K562 (cell line): ENCODE measurements at regions not wholly inside any gene's neighbourhood (a gene's known extent, or its start where the extent isn't known, plus 50 kb on each side); places are given as distances from the start of the nearest gene placed in this dataset.

ENCODE experiments used
- ATAC-seq: fragments of 200-7000 bp; cut with Tn5 transposase; 3 replicates; pipeline ENCODE4 v1.9.1; 2020; ENCODE audit warnings: moderate library complexity
- BruUV-seq: library from RNA; stranded (reverse); fragments of 400-500 nt; replicated peaks from 2 replicates; lab custom pipeline; 2021; lab: Mats Ljungman, UMichigan
- CTCF ChIA-PET: fragments of 300-600 bp; formaldehyde crosslinking; extraction: SDS; loops from one replicate; lab custom pipeline; 2021; ENCODE audit warnings: low intra/inter-chr PET ratio; lab: Yijun Ruan, JAX
- POLR2A ChIA-PET: fragments of 300-600, 350-650 bp; sonication (Branson Sonifier 250); formaldehyde crosslinking; extraction: SDS; loops from one replicate; lab custom pipeline; 2021; ENCODE audit warnings: antibody characterized with exemption, inconsistent platforms; lab: Yijun Ruan, JAX
- DNase-seq, 4 experiments: peaks; one replicate each; pipeline versions ENCODE4 v3.0.0 to v3.0.0-alpha.2; 2011 to 2018; ENCODE audit warnings: low spot score in 3 of 4, mixed read lengths in 3 of 4; ENCODE audit errors: extremely low read depth in 1 of 4
- FAIRE-seq: peaks from 2 replicates; lab custom pipeline; 2011; peaks lifted over from hg19 to GRCh38; lab: Jason Lieb, UNC
- H2AFZ ChIP-seq: 2 replicates; pipeline ENCODE4 v1.6.0; 2011; ENCODE audit warnings: low read depth, low read length, control low read depth, inconsistent platforms
- H3K27ac ChIP-seq: fragments of 200-600 bp; 3 replicates; pipeline ENCODE4 v1.8.0; 2011; ENCODE audit warnings: low read depth, mild to moderate bottlenecking, control low read depth, inconsistent platforms, low read length, moderate library complexity, mixed read lengths; ENCODE audit errors: extremely low read depth
- H3K27me3 ChIP-seq, 2 experiments: fragments of 300-600 bp in 1 of 2; 2 replicates in 1 of 2; 3 replicates in 1 of 2; pipeline versions ENCODE4 v1.6.0 to v1.8.0; 2011; ENCODE audit warnings: inconsistent platforms in 2 of 2, low read length in 2 of 2, mild to moderate bottlenecking in 1 of 2, mixed read lengths in 1 of 2, moderate library complexity in 1 of 2; ENCODE audit not compliant: control insufficient read depth in 2 of 2, insufficient read depth in 2 of 2
- H3K36me3 ChIP-seq: fragments of 300-600 bp; 3 replicates; pipeline ENCODE4 v1.8.0; 2011; ENCODE audit warnings: mild to moderate bottlenecking, low read length, inconsistent platforms; ENCODE audit not compliant: control insufficient read depth, insufficient read depth
- H3K4me1 ChIP-seq, 2 experiments: fragments of 200-600 bp in 1 of 2; replicated peaks in 1 of 2; 2 replicates in 1 of 2; 3 replicates in 1 of 2; pipeline versions ENCODE4 v1.5.1 to v1.8.0; 2011; ENCODE audit warnings: inconsistent platforms in 2 of 2, low read length in 2 of 2, mild to moderate bottlenecking in 1 of 2, mixed read lengths in 1 of 2, moderate library complexity in 1 of 2; ENCODE audit not compliant: control insufficient read depth in 2 of 2, insufficient read depth in 2 of 2
- H3K4me2 ChIP-seq: 2 replicates; pipeline ENCODE4 v1.6.1; 2011; ENCODE audit warnings: low read length, control low read depth, inconsistent platforms, mixed read lengths; ENCODE audit not compliant: insufficient read depth
- H3K4me3 ChIP-seq: fragments of 200-600 bp; sonication (generic), shearing (Covaris generic); 2 replicates; pipeline ENCODE4 v1.5.1; 2016; ENCODE audit warnings: control low read depth, inconsistent platforms
- H3K79me2 ChIP-seq: fragments of 200-600 bp; 3 replicates; pipeline ENCODE4 v1.8.0; 2011; ENCODE audit warnings: low read length, inconsistent platforms; ENCODE audit not compliant: control insufficient read depth, insufficient read depth
- H3K9ac ChIP-seq, 2 experiments: 2 replicates each; pipeline versions ENCODE4 v1.6.0 to v1.6.1; 2011; ENCODE audit warnings: low read depth in 2 of 2, low read length in 2 of 2, control low read depth in 1 of 2, inconsistent platforms in 1 of 2, mild to moderate bottlenecking in 1 of 2, mixed read lengths in 1 of 2; ENCODE audit not compliant: insufficient read depth in 1 of 2
- H3K9me1 ChIP-seq: one replicate; pipeline ENCODE4 v1.6.0; 2011; ENCODE audit warnings: inconsistent platforms, mild to moderate bottlenecking, low read length, moderate library complexity; ENCODE audit not compliant: control insufficient read depth, insufficient read depth
- H3K9me3 ChIP-seq: replicated peaks from 2 replicates; pipeline ENCODE4 v1.5.1; 2011; ENCODE audit warnings: low read depth, low read length, inconsistent platforms; ENCODE audit not compliant: control insufficient read depth, insufficient read depth
- H4K20me1 ChIP-seq: replicated peaks from 2 replicates; pipeline ENCODE4 v1.6.1; 2011; ENCODE audit warnings: low read length, inconsistent platforms, mixed read lengths; ENCODE audit not compliant: control insufficient read depth, insufficient read depth
- CHCHD3 ChIP-seq: fragments of 250-450 bp; sonication (Bioruptor Pico); IDR thresholded peaks from 2 replicates; pipeline ENCODE4 v2.1.2; 2022; ENCODE audit warnings: mild to moderate bottlenecking
- DNMT1 ChIP-seq: fragments of 450-650 bp; IDR thresholded peaks from 2 replicates; pipeline ENCODE4 v1.6.1; 2016; ENCODE audit warnings: antibody characterized with exemption, mild to moderate bottlenecking
- FOSL1 ChIP-seq: fragments of 200-800 bp; sonication (Bioruptor generic); conservative IDR thresholded peaks from 2 replicates; pipeline ENCODE4 v1.6.1; 2016; ENCODE audit warnings: missing genetic modification characterization, missing compliant biosample characterization
- L3MBTL2 ChIP-seq: fragments of 450-650 bp; IDR thresholded peaks from 2 replicates; pipeline ENCODE4 v1.6.1; 2016; ENCODE audit warnings: mild to moderate bottlenecking, moderate library complexity
- PHF21A ChIP-seq: fragments of 450-650 bp; IDR thresholded peaks from 2 replicates; pipeline ENCODE4 v1.6.1; 2017; ENCODE audit warnings: low read depth, borderline replicate concordance
- TCFL5 ChIP-seq: fragments of 250-450 bp; sonication (Bioruptor Pico); conservative IDR thresholded peaks from 2 replicates; pipeline ENCODE4 v1.6.1; 2021; ENCODE audit warnings: mild to moderate bottlenecking, moderate library complexity, matching md5 sums
- ZNF507 ChIP-seq: conservative IDR thresholded peaks from 2 replicates; pipeline ENCODE4 v1.6.1; 2017; ENCODE audit warnings: missing genetic modification characterization, missing compliant biosample characterization
- ZNF75A ChIP-seq: fragments of 450-650 bp; formaldehyde crosslinking; IDR thresholded peaks from 2 replicates; pipeline ENCODE4 v1.4.0; 2020; ENCODE audit warnings: mild to moderate bottlenecking
- ZSCAN32 ChIP-seq: fragments of 450-650 bp; formaldehyde crosslinking; IDR thresholded peaks from 2 replicates; pipeline ENCODE4 v1.4.0; 2020; ENCODE audit warnings: mild to moderate bottlenecking, moderate library complexity
- WGBS: fragments of 100-300 bp; shearing (Covaris generic); methylation state at CpG from one replicate; pipeline ENCODE4 v1.1.6; 2016; ENCODE audit warnings: low coverage, mixed read lengths; ENCODE audit not compliant: insufficient coverage; ENCODE audit errors: missing lambda C conversion rate; 5-methylcytosine and 5-hydroxymethylcytosine counted together
- in situ Hi-C: fragments of 300-500 bp; cut with MboI; formaldehyde crosslinking; loops from 4 replicates; pipeline ENCODE4 v1.15.0; 2018; ENCODE audit warnings: inconsistent platforms, mixed read lengths
- intact Hi-C: fragments of 100-400 bp; cut with micrococcal nuclease; formaldehyde crosslinking; loops from 2 replicates; pipeline ENCODE4 v1.14.2; 2022
- TF ChIP-seq, protein P1 (sequence below): sonication (generic); formaldehyde crosslinking; IDR thresholded peaks from 2 replicates; pipeline ENCODE4 v1.8.0; 2022; ENCODE audit warnings: missing genetic modification reagents, mild to moderate bottlenecking, moderate library complexity, borderline replicate concordance
- TF ChIP-seq, protein P2 (sequence below), 2 experiments: fragments of 450-650 bp in 1 of 2; sonication (generic) in 1 of 2; formaldehyde crosslinking in 1 of 2; IDR thresholded peaks in 1 of 2; conservative IDR thresholded peaks in 1 of 2; 2 replicates each; pipeline versions ENCODE4 v1.6.1 to v1.8.1; 2016 to 2023; ENCODE audit warnings: mild to moderate bottlenecking in 2 of 2, moderate library complexity in 2 of 2, inconsistent platforms in 1 of 2, missing genetic modification reagents in 1 of 2
- TF ChIP-seq, protein P3 (sequence below): sonication (generic); formaldehyde crosslinking; IDR thresholded peaks from 2 replicates; pipeline ENCODE4 v1.8.0; 2022; ENCODE audit warnings: mild to moderate bottlenecking, low read depth, missing genetic modification reagents

DNA sequence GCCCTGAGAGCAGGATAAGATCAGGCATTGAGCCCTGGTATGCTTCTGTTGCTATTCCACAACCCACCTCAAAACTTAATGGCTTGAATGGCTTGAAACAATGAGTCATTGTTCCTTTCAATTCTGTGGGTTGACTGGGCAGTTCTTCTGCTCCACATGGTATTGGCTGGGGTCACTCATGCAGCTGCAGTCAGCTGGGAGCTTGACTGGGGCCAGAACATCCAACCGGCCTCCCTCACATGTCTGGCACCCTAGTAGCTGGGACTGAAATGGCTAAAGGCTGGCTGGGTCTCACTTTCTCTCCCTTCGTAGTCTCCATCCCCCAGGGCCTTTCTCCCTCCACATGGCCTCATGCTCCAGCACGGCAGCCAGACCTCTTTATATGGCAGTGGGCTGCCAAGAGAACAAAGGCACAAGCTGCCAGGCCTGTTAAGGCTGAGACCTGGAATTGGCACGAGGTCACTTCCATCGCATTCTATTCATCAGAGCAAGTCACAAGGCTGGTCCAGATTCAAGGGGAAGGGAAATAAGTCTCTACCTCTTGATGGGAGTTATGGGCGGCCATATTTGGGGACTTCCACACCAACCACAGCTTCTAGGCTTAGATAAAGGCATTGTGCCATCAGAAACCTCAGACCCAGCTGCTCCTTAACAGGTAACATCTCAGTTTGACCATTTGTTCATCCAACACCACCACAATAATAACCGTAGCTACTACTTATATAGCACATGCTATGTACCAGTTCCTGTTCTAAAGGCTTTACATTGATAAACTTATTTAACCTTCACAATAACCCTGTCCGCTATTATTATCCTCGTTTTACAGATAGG lies 159.7 kb upstream of the ATP6AP2 start:
- Histone ChIP-seq H3K9me1 (no peaks in the 10 kb centered on the region), H3K4me2 (no peak overlapping the region), H3K79me2 (no peaks in the 10 kb centered on the region), H3K9me3 (no peaks in the 10 kb centered on the region), H4K20me1 (no peaks in the 10 kb centered on the region; the same call in 1 of the 2 replicates), H3K4me3 (no peak overlapping the region), H3K27ac (no peak overlapping the region), H3K4me1 (no peaks in the 10 kb centered on the region), H3K36me3 (no peaks in the 10 kb centered on the region), H2AFZ (peak overlapping the region; percentile 24; the same call in 1 of the 2 replicates), H3K27me3 (no peaks in the 10 kb centered on the region), H3K9ac (no peak overlapping the region)
- intact Hi-C loops (no loop called here), in situ Hi-C loops (no loop called here)
- no peak for TF ChIP-seq PHF21A
- no peak for TF ChIP-seq ZNF75A
- TF ChIP-seq ZNF507 (tag) = no peak
- TF ChIP-seq, protein P1, sequence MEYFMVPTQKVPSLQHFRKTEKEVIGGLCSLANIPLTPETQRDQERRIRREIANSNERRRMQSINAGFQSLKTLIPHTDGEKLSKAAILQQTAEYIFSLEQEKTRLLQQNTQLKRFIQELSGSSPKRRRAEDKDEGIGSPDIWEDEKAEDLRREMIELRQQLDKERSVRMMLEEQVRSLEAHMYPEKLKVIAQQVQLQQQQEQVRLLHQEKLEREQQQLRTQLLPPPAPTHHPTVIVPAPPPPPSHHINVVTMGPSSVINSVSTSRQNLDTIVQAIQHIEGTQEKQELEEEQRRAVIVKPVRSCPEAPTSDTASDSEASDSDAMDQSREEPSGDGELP = peak; percentile 31; the same call in 1 of the 2 replicates
- TF ChIP-seq L3MBTL2 = no peak
- TF ChIP-seq, protein P2, sequence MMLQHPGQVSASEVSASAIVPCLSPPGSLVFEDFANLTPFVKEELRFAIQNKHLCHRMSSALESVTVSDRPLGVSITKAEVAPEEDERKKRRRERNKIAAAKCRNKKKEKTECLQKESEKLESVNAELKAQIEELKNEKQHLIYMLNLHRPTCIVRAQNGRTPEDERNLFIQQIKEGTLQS (IDR thresholded peaks at IDR 0.05) = 0 out of 2 replicates have a peak, but pooled peaks have one; percentile 27
- TF ChIP-seq, protein P2 (CRISPR knock-in tag; conservative IDR thresholded peaks at IDR 0.05) = no peak
- TF ChIP-seq FOSL1 = peak; percentile 44; the same call in 1 of the 2 replicates
- no peak for TF ChIP-seq CHCHD3
- TF ChIP-seq TCFL5 (CRISPR knock-in tag) = no peak
- no peak for TF ChIP-seq ZSCAN32 (CRISPR knock-in tag)
- TF ChIP-seq, protein P3, sequence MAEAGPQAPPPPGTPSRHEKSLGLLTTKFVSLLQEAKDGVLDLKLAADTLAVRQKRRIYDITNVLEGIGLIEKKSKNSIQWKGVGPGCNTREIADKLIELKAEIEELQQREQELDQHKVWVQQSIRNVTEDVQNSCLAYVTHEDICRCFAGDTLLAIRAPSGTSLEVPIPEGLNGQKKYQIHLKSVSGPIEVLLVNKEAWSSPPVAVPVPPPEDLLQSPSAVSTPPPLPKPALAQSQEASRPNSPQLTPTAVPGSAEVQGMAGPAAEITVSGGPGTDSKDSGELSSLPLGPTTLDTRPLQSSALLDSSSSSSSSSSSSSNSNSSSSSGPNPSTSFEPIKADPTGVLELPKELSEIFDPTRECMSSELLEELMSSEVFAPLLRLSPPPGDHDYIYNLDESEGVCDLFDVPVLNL (CRISPR knock-in tag) = no peak
- TF ChIP-seq DNMT1 = no peak
- no peak for FAIRE-seq
- ChIA-PET CTCF (no interaction called here), POLR2A (interaction anchor here (0.6 kb wide), 1 partner anchor 10 kb away, joined by 3 read pairs; no protein-coding TSS in a partner anchor)
- 20% methylated on average over 5 of the region's 9 CpGs for WGBS
- no TSS peak for BruUV-seq
- DNase-seq = peak in 1 of 4 experiments; percentile 8
- no peak for ATAC-seq
